HEK293 (cell line): ENCODE measurements at regions not wholly inside any gene's neighbourhood (a gene's known extent, or its start where the extent isn't known, plus 50 kb on each side); places are given as distances from the start of the nearest gene placed in this dataset.

Experiments used
- CTCF ChIA-PET: fragments of 350-600 bp; formaldehyde crosslinking; extraction: SDS; loops from one replicate; lab custom pipeline; 2021; ENCODE audit warnings: antibody characterized with exemption; lab: Yijun Ruan, JAX
- POLR2A ChIA-PET: fragments of 300-600 bp; formaldehyde crosslinking; extraction: SDS; loops from one replicate; lab custom pipeline; 2020; ENCODE audit warnings: antibody characterized with exemption, inconsistent platforms; lab: Yijun Ruan, JAX
- H3K27ac ChIP-seq: fragments of 200-500 bp; sonication (Bioruptor generic); 2 replicates; pipeline ENCODE4 v1.5.1; 2014; ENCODE audit warnings: low read depth, low read length, control low read depth, inconsistent platforms; ENCODE audit errors: extremely low read depth
- H3K36me3 ChIP-seq, 2 experiments: fragments of 200-500 bp in 1 of 2; sonication (Bioruptor generic) in 1 of 2; 1 replicate in 1 of 2; 2 replicates in 1 of 2; pipeline ENCODE4 v1.5.1; 2014 to 2017; ENCODE audit warnings: inconsistent platforms in 2 of 2, low read length in 2 of 2; ENCODE audit not compliant: control insufficient read depth in 2 of 2, insufficient read depth in 1 of 2
- H3K4me1 ChIP-seq: fragments of 200-500 bp; sonication (Bioruptor generic); 2 replicates; pipeline ENCODE4 v1.5.1; 2014; ENCODE audit warnings: mild to moderate bottlenecking, low read length, inconsistent platforms; ENCODE audit not compliant: control insufficient read depth, insufficient read depth
- H3K4me3 ChIP-seq: 2 replicates; pipeline ENCODE4 v1.5.1; 2011; ENCODE audit warnings: low read depth, mild to moderate bottlenecking, control low read depth, low read length, moderate library complexity
- H3K9me3 ChIP-seq: fragments of 200-500 bp; sonication (Bioruptor generic); 2 replicates; pipeline ENCODE4 v1.5.1; 2014; ENCODE audit warnings: low read depth, low read length, inconsistent platforms; ENCODE audit not compliant: control insufficient read depth, insufficient read depth
- ATF2 ChIP-seq: fragments of 450-650 bp; formaldehyde crosslinking; IDR thresholded peaks from 2 replicates; pipeline ENCODE4 v1.5.1; 2016; ENCODE audit warnings: missing biosample characterization, missing genetic modification characterization, low read depth
- FEZF1 ChIP-seq: fragments of 450-650 bp; formaldehyde crosslinking; IDR thresholded peaks from 2 replicates; pipeline ENCODE4 v1.5.1; 2016; ENCODE audit warnings: missing biosample characterization, missing genetic modification characterization
- HIC1 ChIP-seq: fragments of 450-650 bp; formaldehyde crosslinking; IDR thresholded peaks from 2 replicates; pipeline ENCODE4 v1.5.1; 2016; ENCODE audit warnings: missing biosample characterization, missing genetic modification characterization
- KLF10 ChIP-seq: fragments of 450-650 bp; IDR thresholded peaks from 2 replicates; pipeline ENCODE4 v1.5.1; 2018; ENCODE audit warnings: missing biosample characterization, mild to moderate bottlenecking, missing genetic modification characterization
- KLF16 ChIP-seq: fragments of 450-650 bp; formaldehyde crosslinking; IDR thresholded peaks from 2 replicates; pipeline ENCODE4 v1.5.1; 2017; ENCODE audit warnings: missing biosample characterization, missing genetic modification characterization
- KLF9 ChIP-seq: fragments of 450-650 bp; formaldehyde crosslinking; IDR thresholded peaks from 2 replicates; pipeline ENCODE4 v1.5.1; 2016; ENCODE audit warnings: missing biosample characterization, missing genetic modification characterization, low read depth
- PRDM10 ChIP-seq: fragments of 450-650 bp; formaldehyde crosslinking; IDR thresholded peaks from 2 replicates; pipeline ENCODE4 v1.5.1; 2016; ENCODE audit warnings: missing biosample characterization, missing genetic modification characterization
- PRDM4 ChIP-seq: fragments of 450-650 bp; formaldehyde crosslinking; IDR thresholded peaks from 2 replicates; pipeline ENCODE4 v1.5.1; 2017; ENCODE audit warnings: missing biosample characterization, missing genetic modification characterization
- SCRT2 ChIP-seq: fragments of 450-650 bp; formaldehyde crosslinking; IDR thresholded peaks from 2 replicates; pipeline ENCODE4 v1.5.1; 2016; ENCODE audit warnings: missing biosample characterization, missing genetic modification characterization
- SP3 ChIP-seq: fragments of 450-650 bp; formaldehyde crosslinking; IDR thresholded peaks from 2 replicates; pipeline ENCODE4 v1.5.1; 2016; ENCODE audit warnings: missing biosample characterization, missing genetic modification characterization
- TRIM28 ChIP-seq: IDR thresholded peaks from 2 replicates; pipeline ENCODE4 v1.6.1; 2011; ENCODE audit warnings: low read length, control low read depth, borderline replicate concordance
- ZIC2 ChIP-seq: fragments of 450-650 bp; formaldehyde crosslinking; IDR thresholded peaks from 2 replicates; pipeline ENCODE4 v1.5.1; 2016; ENCODE audit warnings: missing biosample characterization, missing genetic modification characterization
- ZNF112 ChIP-seq: fragments of 450-650 bp; formaldehyde crosslinking; IDR thresholded peaks from 2 replicates; pipeline ENCODE4 v1.5.0; 2017; ENCODE audit warnings: missing biosample characterization, missing genetic modification characterization
- ZNF132 ChIP-seq: fragments of 450-650 bp; formaldehyde crosslinking; IDR thresholded peaks from 2 replicates; pipeline ENCODE4 v1.5.1; 2017; ENCODE audit warnings: missing biosample characterization, missing genetic modification characterization, borderline replicate concordance
- ZNF2 ChIP-seq: fragments of 450-650 bp; formaldehyde crosslinking; IDR thresholded peaks from 2 replicates; pipeline ENCODE4 v1.5.1; 2016; ENCODE audit warnings: missing biosample characterization, missing genetic modification characterization
- ZNF239 ChIP-seq: fragments of 450-650 bp; formaldehyde crosslinking; IDR thresholded peaks from 2 replicates; pipeline ENCODE4 v1.5.1; 2016; ENCODE audit warnings: missing biosample characterization, missing genetic modification characterization
- ZNF302 ChIP-seq: fragments of 450-650 bp; formaldehyde crosslinking; IDR thresholded peaks from 2 replicates; pipeline ENCODE4 v1.5.1; 2016; ENCODE audit warnings: missing biosample characterization, missing genetic modification characterization, low read depth
- ZNF416 ChIP-seq: fragments of 450-650 bp; formaldehyde crosslinking; IDR thresholded peaks from 2 replicates; pipeline ENCODE4 v1.5.1; 2016; ENCODE audit warnings: missing biosample characterization, missing genetic modification characterization
- ZNF501 ChIP-seq: fragments of 450-650 bp; formaldehyde crosslinking; IDR thresholded peaks from 2 replicates; pipeline ENCODE4 v1.5.1; 2016; ENCODE audit warnings: missing biosample characterization, missing genetic modification characterization
- ZNF548 ChIP-seq: fragments of 450-650 bp; formaldehyde crosslinking; IDR thresholded peaks from 2 replicates; pipeline ENCODE4 v1.5.1; 2016; ENCODE audit warnings: missing biosample characterization, missing genetic modification characterization
- ZNF629 ChIP-seq: fragments of 450-650 bp; formaldehyde crosslinking; IDR thresholded peaks from 2 replicates; pipeline ENCODE4 v1.5.1; 2017; ENCODE audit warnings: missing biosample characterization, missing genetic modification characterization
- ZNF707 ChIP-seq: fragments of 450-650 bp; formaldehyde crosslinking; IDR thresholded peaks from 2 replicates; pipeline ENCODE4 v1.5.1; 2016; ENCODE audit warnings: missing biosample characterization, missing genetic modification characterization
- ZNF776 ChIP-seq: fragments of 450-650 bp; formaldehyde crosslinking; IDR thresholded peaks from 2 replicates; pipeline ENCODE4 v1.5.0; 2017; ENCODE audit warnings: missing biosample characterization, missing genetic modification characterization, borderline replicate concordance
- ZSCAN23 ChIP-seq: fragments of 450-650 bp; formaldehyde crosslinking; IDR thresholded peaks from 2 replicates; pipeline ENCODE4 v1.5.1; 2016; ENCODE audit warnings: missing biosample characterization, missing genetic modification characterization

- TF ChIP-seq SCRT2 (tag by site-specific recombination) (no peak), ZNF132 (tag by site-specific recombination) (no peak), PRDM10 (no peak), HIC1 (0 out of 2 replicates have a peak, but pooled peaks have one; percentile 14), ZNF629 (tag by site-specific recombination) (0 out of 2 replicates have a peak, but pooled peaks have one; percentile 20), KLF16 (peak; percentile 56; the same call in 1 of the 2 replicates), ZSCAN23 (tag by site-specific recombination) (no peak), ZNF302 (tag by site-specific recombination) (no peak), ZNF548 (tag by site-specific recombination) (no peak), ZNF707 (no peak), TRIM28 (no peak), ZIC2 (tag by site-specific recombination) (no peak), SP3 (tag by site-specific recombination) (no peak), KLF9 (peak; percentile 63), ZNF501 (tag by site-specific recombination) (no peak), ZNF2 (tag by site-specific recombination) (no peak), ZNF416 (tag by site-specific recombination) (no peak), PRDM4 (no peak), KLF10 (tag by site-specific recombination) (peak; percentile 49; the same call in 1 of the 2 replicates), ZNF112 (tag by site-specific recombination) (no peak), ZNF776 (tag by site-specific recombination) (no peak), ZNF239 (tag by site-specific recombination) (no peak), FEZF1 (tag by site-specific recombination) (no peak), ATF2 (tag by site-specific recombination) (peak; percentile 76)
- POLR2A ChIA-PET, result no interaction called here
- no peaks in the 10 kb centered on the region for H3K36me3 ChIP-seq
Observed at GRCh38 chr13:74528734-74529513, 394.7 kb upstream of the KLF12 start.

More at GRCh38 chr13:74528734-74529513, 394.7 kb upstream of the KLF12 start:
- CTCF ChIA-PET, result no interaction called here
- Histone ChIP-seq H3K4me3 (no peak overlapping the region), H3K27ac (no peak overlapping the region), H3K4me1 (no peaks in the 10 kb centered on the region), H3K9me3 (no peaks in the 10 kb centered on the region)
